ENCODE measurements at regions not wholly inside any gene's neighbourhood (a gene's known extent, or its start where the extent isn't known, plus 50 kb on each side); places are given as distances from the start of the nearest gene placed in this dataset.
"Not testable (repeated sequence)": the region's sequence is repeated elsewhere in the genome, so short reads cannot be mapped to it uniquely, and the experiment has no call there.

DNA sequence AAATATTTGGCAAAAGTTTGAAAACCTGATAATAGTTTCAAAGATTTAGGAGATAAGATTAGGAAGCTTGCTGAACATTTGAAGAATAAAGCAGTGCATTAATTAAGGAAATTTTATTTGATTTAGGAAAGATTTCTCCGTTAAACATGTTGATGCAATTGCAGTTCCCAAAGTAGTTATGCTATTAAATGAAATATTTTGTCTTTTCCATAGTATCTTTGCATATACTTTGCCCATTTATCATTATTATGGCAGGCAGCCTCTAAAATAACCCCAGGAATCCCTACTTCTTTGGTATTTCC, 136.5 kb downstream of the MREG start:
- peaks cover 25 to 42% of the 10 kb centered on the region in 2 donors for H3K27me3 Mint-ChIP-seq
- H3K27ac Mint-ChIP-seq, result no peak overlapping the region
- no peaks in the 10 kb centered on the region for H3K9me3 Mint-ChIP-seq
- H3K4me3 Mint-ChIP-seq, result no peak overlapping the region
- H3K36me3 Mint-ChIP-seq, result no peaks in the 10 kb centered on the region
- DNase-seq (ENCODE audit: low spot score) (no peak), ATAC-seq (no peak)
- no peaks in the 10 kb centered on the region for H3K4me1 Mint-ChIP-seq (ENCODE audit: low read depth in 2 of 2)

GRCh38 chr2:215876139-215876936, 137.0 kb downstream of the MREG start:
- Mint-ChIP-seq H3K36me3 (no peaks in the 10 kb centered on the region), H3K9me3 (no peaks in the 10 kb centered on the region), H3K27ac (no peak overlapping the region), H3K4me3 (no peak overlapping the region), H3K27me3 (peaks cover 24 to 38% of the 10 kb centered on the region in 2 donors), H3K4me1 (ENCODE audit: low read depth in 2 of 2) (no peaks in the 10 kb centered on the region)
- no peak for ATAC-seq
- no peak for DNase-seq (ENCODE audit: low spot score)

GRCh38 chr2:215874418-215874817, 138.9 kb downstream of the MREG start:
- ATAC-seq (no peak), DNase-seq (ENCODE audit: low spot score) (no peak)
- no peaks in the 10 kb centered on the region for H3K9me3 Mint-ChIP-seq
- no peaks in the 10 kb centered on the region for H3K36me3 Mint-ChIP-seq
- H3K4me3 Mint-ChIP-seq, result no peak overlapping the region
- no peak overlapping the region for H3K27ac Mint-ChIP-seq
- no peaks in the 10 kb centered on the region for H3K4me1 Mint-ChIP-seq (ENCODE audit: low read depth in 2 of 2)
- H3K27me3 Mint-ChIP-seq, result peaks cover 20 to 26% of the 10 kb centered on the region in 2 donors

GRCh38 chr2:215870986-215871385, 142.4 kb downstream of the MREG start:
- Mint-ChIP-seq H3K36me3 (no peaks in the 10 kb centered on the region), H3K27me3 (peaks cover 25 to 35% of the 10 kb centered on the region in 2 donors), H3K4me1 (ENCODE audit: low read depth in 2 of 2) (no peaks in the 10 kb centered on the region), H3K4me3 (no peak overlapping the region), H3K27ac (no peak overlapping the region), H3K9me3 (no peaks in the 10 kb centered on the region)
- no peak for DNase-seq (ENCODE audit: low spot score)
- no peak for ATAC-seq

DNA sequence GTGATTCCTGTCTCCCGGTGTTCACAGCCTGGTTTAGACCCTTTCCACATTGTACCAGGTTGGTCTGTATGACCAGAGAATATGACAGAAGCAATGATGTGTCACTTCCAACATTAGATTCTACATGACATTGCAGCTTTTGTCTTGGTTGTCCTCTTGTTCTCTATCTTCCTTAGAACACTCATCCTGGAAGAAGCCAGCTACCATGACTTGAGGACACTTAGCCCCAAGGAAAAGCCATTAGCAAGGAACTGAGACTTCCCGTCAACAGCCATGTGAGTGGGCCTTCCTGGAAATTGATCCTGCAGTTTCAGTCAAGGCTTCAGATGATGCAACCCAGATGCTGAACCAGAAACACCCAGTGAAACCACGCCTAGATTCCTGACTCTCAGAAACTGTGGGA, 143.3 kb downstream of the MREG start:
- Mint-ChIP-seq H3K4me3 (no peak overlapping the region), H3K9me3 (no peaks in the 10 kb centered on the region), H3K27ac (no peak overlapping the region), H3K27me3 (peaks cover 25 to 31% of the 10 kb centered on the region in 2 donors), H3K4me1 (ENCODE audit: low read depth in 2 of 2) (no peaks in the 10 kb centered on the region), H3K36me3 (no peaks in the 10 kb centered on the region)
- no peak for DNase-seq (ENCODE audit: low spot score)
- ATAC-seq, result no peak

DNA sequence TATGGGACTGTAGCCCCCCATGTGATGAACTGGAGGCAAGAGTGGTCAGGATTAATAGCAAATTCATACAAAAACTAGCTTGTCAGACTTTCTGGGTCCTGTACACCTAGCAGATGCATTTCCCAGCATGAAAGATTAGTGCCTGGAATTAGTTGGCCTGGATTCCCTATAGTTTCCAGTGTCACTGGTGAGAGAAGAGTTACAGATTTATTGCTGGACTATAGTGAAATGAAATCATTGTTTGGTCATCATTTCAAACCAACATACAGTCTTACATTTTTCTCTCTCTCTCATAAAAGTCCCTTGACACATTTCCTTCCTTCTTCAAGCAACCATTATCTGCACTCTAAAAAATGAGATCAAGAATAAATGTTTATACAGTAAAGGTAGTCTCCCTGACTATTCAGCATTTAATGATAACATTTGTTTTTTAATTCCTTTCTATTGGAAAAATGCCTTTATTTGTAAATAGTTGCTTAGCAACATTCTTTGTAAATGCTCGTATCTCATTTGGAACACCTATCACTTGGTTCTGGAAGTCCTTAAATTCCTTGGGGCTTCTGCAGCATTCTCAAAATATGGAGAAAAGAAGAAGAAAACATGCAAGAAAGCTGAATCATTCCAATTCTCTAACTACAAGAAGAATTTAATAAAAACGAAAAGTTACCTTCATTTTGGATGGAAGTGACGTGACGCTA, 144.4 kb downstream of the MREG start:
- ATAC-seq, result no peak
- peaks cover 26 to 38% of the 10 kb centered on the region in 2 donors for H3K27me3 Mint-ChIP-seq
- H3K4me1 Mint-ChIP-seq (ENCODE audit: low read depth in 2 of 2), result no peaks in the 10 kb centered on the region
- no peaks in the 10 kb centered on the region for H3K9me3 Mint-ChIP-seq
- DNase-seq (ENCODE audit: low spot score), result no peak
- no peak overlapping the region for H3K27ac Mint-ChIP-seq
- no peak overlapping the region for H3K4me3 Mint-ChIP-seq
- no peaks in the 10 kb centered on the region for H3K36me3 Mint-ChIP-seq

DNA sequence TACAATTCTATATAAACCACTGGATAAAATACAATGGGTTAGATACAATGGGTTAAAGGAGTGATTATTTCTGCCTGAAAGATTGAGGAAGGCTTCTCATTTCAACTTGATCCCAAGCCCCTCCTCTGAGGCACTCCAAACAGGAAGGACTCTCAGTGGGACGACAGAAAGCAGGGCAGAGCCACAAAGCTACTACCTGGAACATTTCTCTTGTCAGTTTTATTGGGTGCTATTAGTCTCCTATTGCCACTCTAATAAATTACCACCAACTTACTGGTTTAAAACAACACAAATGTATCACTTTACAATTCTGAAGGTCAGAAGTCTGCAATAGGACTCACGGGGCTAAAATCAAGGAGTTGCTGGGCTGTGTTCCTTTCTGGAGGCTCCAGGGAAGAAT, 146.7 kb downstream of the MREG start:
- no peaks in the 10 kb centered on the region for H3K4me1 Mint-ChIP-seq (ENCODE audit: low read depth in 2 of 2)
- H3K9me3 Mint-ChIP-seq, result no peaks in the 10 kb centered on the region
- no peak for DNase-seq (ENCODE audit: low spot score)
- H3K36me3 Mint-ChIP-seq, result no peaks in the 10 kb centered on the region
- ATAC-seq, result no peak
- peaks cover 25 to 34% of the 10 kb centered on the region in 2 donors for H3K27me3 Mint-ChIP-seq
- H3K4me3 Mint-ChIP-seq, result no peak overlapping the region
- no peak overlapping the region for H3K27ac Mint-ChIP-seq

DNA sequence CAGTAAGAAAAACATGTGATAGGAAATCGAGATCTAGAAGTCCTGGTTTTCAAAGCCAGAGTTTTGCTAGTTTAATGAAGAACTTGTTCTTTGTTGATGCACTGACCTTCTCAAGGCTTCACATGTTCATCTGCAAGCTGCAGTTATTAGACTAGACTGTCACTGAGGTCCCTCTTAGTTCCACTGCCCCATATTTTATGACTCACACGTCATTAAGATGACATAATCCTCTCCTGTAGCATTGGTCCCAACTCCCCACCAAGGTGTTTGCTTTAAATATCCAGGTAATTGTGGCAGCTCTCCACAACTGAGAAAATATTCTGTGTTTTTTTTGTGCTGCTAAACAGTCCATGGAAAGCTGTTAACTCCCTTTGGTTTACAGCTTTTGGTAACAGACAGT, 149.7 kb downstream of the MREG start:
- Mint-ChIP-seq H3K4me3 (no peak overlapping the region), H3K27me3 (peaks cover 21 to 48% of the 10 kb centered on the region in 2 donors), H3K36me3 (no peaks in the 10 kb centered on the region), H3K4me1 (ENCODE audit: low read depth in 2 of 2) (no peaks in the 10 kb centered on the region), H3K27ac (no peak overlapping the region), H3K9me3 (no peaks in the 10 kb centered on the region)
- no peak for DNase-seq (ENCODE audit: low spot score)
- no peak for ATAC-seq

DNA sequence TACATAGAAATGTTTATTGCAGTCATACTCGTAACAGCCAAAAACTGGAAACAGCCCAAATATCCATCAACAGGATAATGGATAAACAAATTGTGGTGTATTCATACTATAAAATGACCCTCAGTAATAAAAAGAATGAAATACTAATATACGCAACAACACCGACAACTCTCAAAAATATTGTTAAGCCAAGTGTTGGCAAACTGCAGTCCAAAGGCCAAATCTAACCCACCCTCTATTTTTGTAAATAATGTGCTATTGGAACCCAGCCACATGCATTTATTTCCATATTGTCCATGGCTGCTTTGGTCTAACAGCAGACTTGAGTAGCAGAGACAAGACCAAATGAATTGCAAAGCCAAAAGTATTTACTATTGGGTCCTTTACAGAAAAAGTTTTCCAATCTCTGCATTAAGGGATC, 151.0 kb downstream of the MREG start:
- Mint-ChIP-seq H3K9me3 (no peaks in the 10 kb centered on the region), H3K4me1 (ENCODE audit: low read depth in 2 of 2) (no peaks in the 10 kb centered on the region)

GRCh38 chr2:215861607-215862350, 151.6 kb downstream of the MREG start:
- Mint-ChIP-seq H3K27me3 (peaks cover 19 to 40% of the 10 kb centered on the region in 2 donors), H3K36me3 (no peaks in the 10 kb centered on the region), H3K4me1 (ENCODE audit: low read depth in 2 of 2) (no peaks in the 10 kb centered on the region), H3K27ac (no peak overlapping the region), H3K4me3 (no peak overlapping the region), H3K9me3 (no peaks in the 10 kb centered on the region)
- DNase-seq (ENCODE audit: low spot score) (no peak), ATAC-seq (no peak)

More for the DNA sequence above, 151.0 kb downstream of the MREG start:
- no peak for ATAC-seq
- Mint-ChIP-seq H3K4me3 (no peak overlapping the region), H3K36me3 (no peaks in the 10 kb centered on the region), H3K27ac (no peak overlapping the region), H3K27me3 (peaks cover 21 to 45% of the 10 kb centered on the region in 2 donors)
- no peak for DNase-seq (ENCODE audit: low spot score)

GRCh38 chr2:215856080-215856479, 157.3 kb downstream of the MREG start:
- no peaks in the 10 kb centered on the region for H3K36me3 Mint-ChIP-seq
- DNase-seq (ENCODE audit: low spot score), result no peak
- no peaks in the 10 kb centered on the region for H3K4me1 Mint-ChIP-seq (ENCODE audit: low read depth in 2 of 2)
- no peak overlapping the region for H3K27ac Mint-ChIP-seq
- H3K4me3 Mint-ChIP-seq, result no peak overlapping the region
- no peak for ATAC-seq
- H3K27me3 Mint-ChIP-seq, result peaks cover 8 to 18% of the 10 kb centered on the region in 2 donors
- H3K9me3 Mint-ChIP-seq, result no peaks in the 10 kb centered on the region

DNA sequence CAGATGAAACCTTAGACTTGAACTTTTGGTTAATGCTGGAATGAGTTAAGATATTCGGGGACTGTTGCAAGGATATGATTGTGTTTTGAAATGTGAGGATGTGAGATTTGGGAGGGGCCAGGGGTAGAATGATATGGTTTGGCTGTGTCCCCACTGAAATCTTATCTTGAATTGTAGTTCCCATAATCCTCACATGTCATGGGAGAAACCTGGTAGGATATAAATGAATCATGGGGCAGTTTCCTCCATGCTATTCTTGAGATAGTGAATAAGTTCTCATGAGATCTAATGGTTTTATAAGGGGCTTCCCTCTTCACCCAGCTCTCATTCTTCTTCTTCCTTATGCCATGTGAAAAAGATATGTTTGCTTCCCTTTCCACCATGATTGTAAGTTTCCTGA, 158.0 kb downstream of the MREG start:
- not testable (repeated sequence) for DNase-seq (ENCODE audit: low spot score); H3K27ac Mint-ChIP-seq; H3K9me3 Mint-ChIP-seq; ATAC-seq; H3K4me1 Mint-ChIP-seq (ENCODE audit: low read depth in 2 of 2); H3K4me3 Mint-ChIP-seq; H3K36me3 Mint-ChIP-seq
- H3K27me3 Mint-ChIP-seq, result peaks cover 8 to 12% of the 10 kb centered on the region in 2 donors

DNA sequence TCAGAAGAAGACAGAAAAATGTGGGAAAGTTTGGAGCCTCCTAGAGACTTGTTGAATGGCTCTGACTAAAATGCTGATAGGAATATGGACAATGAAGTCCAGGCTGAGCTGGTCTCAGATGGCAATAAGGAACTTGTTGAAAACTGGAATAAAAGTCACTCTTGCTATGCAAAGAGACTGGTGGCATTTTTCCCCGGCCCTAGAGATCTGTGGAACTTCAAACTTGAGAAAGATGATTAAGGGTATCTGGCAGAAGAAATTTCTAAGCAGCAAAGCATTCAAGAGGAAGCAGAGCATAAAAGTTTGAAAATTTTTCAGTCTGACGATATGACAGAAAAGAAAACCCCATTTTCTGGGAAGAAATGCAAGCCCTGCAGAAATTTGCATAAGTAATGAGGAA, 159.3 kb downstream of the MREG start:
- no peak overlapping the region for H3K4me3 Mint-ChIP-seq
- peaks cover 0 to 4% of the 10 kb centered on the region in 2 donors for H3K27me3 Mint-ChIP-seq
- H3K27ac Mint-ChIP-seq, result no peak overlapping the region
- DNase-seq (ENCODE audit: low spot score) (no peak), ATAC-seq (no peak)
- H3K4me1 Mint-ChIP-seq (ENCODE audit: low read depth in 2 of 2), result no peaks in the 10 kb centered on the region
- no peaks in the 10 kb centered on the region for H3K36me3 Mint-ChIP-seq
- H3K9me3 Mint-ChIP-seq, result no peaks in the 10 kb centered on the region

DNA sequence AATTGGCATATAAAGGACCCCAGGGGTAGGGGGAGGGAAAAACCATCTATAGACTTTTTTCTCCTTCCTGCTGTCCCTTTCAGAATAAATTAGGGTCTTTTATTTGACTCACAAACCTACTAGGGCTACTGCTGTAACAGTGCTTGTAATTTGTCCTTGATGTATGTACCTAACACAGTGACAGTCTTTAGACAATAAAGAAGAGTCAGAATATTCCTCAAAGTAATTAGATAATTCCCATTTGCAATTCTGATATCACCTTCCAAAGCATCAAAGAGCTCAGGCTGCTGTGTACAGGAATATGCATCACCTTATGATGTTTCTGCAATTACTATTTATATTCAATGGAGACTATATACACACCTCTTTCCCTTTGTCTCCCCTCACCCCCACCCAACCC, 161.7 kb downstream of the MREG start:
- Mint-ChIP-seq H3K4me3 (no peak overlapping the region), H3K4me1 (ENCODE audit: low read depth in 2 of 2) (no peaks in the 10 kb centered on the region), H3K36me3 (no peaks in the 10 kb centered on the region), H3K9me3 (no peaks in the 10 kb centered on the region), H3K27ac (no peak overlapping the region), H3K27me3 (peaks cover 2 to 7% of the 10 kb centered on the region in 2 donors)
- DNase-seq (ENCODE audit: low spot score), result no peak
- ATAC-seq, result no peak
